PC-9 (cell line): ENCODE measurements at regions not wholly inside any gene's neighbourhood (a gene's known extent, or its start where the extent isn't known, plus 50 kb on each side); places are given as distances from the start of the nearest gene placed in this dataset.
"Not testable (repeated sequence)": the region's sequence is repeated elsewhere in the genome, so short reads cannot be mapped to it uniquely, and the experiment has no call there.

Source experiments
- BruUV-seq: library from RNA; stranded (reverse); fragments of 400-500 nt; replicated peaks from 2 replicates; lab custom pipeline; 2021; lab: Mats Ljungman, UMichigan
- CTCF ChIA-PET: fragments of 300-600 bp; sonication (Branson Sonifier 250); formaldehyde crosslinking; loops from one replicate; lab custom pipeline; 2022; ENCODE audit warnings: antibody characterized with exemption; lab: Charles Lee
- POLR2A ChIA-PET: fragments of 300-600 bp; sonication (Branson Sonifier 250); formaldehyde crosslinking; loops from one replicate; lab custom pipeline; 2022; ENCODE audit warnings: antibody characterized with exemption; ENCODE audit not compliant: unreplicated experiment; lab: Charles Lee
- DNase-seq, 2 experiments: peaks; one replicate each; pipeline versions ENCODE4 v3.0.0 to v3.0.0-alpha.2; 2015 to 2022; ENCODE audit warnings: mixed read lengths in 1 of 2
- H2AFZ ChIP-seq: fragments of 200-600 bp; sonication (generic); 2 replicates; pipeline ENCODE4 v1.8.1; 2017; ENCODE audit warnings: antibody characterized with exemption
- H3F3A ChIP-seq: fragments of 200-600 bp; sonication (generic); 2 replicates; pipeline ENCODE4 v1.8.1; 2017; ENCODE audit warnings: antibody characterized with exemption, mild to moderate bottlenecking, low read depth; ENCODE audit not compliant: insufficient read depth
- H3K27ac ChIP-seq: fragments of 200-600 bp; sonication (generic); 2 replicates; pipeline ENCODE4 v1.6.1; 2016; ENCODE audit warnings: mixed run types
- H3K27me3 ChIP-seq: fragments of 200-600 bp; sonication (generic); 2 replicates; pipeline ENCODE4 v1.6.1; 2016; ENCODE audit warnings: low read depth, mixed run types; ENCODE audit not compliant: insufficient read depth
- H3K36me3 ChIP-seq: fragments of 200-600 bp; sonication (generic); 2 replicates; pipeline ENCODE4 v1.6.1; 2016; ENCODE audit warnings: low read depth, mixed run types
- H3K4me1 ChIP-seq: fragments of 200-600 bp; sonication (generic); replicated peaks from 2 replicates; pipeline ENCODE4 v1.6.1; 2016; ENCODE audit warnings: mixed run types; ENCODE audit not compliant: insufficient read depth
- H3K4me2 ChIP-seq: fragments of 200-600 bp; sonication (generic); 2 replicates; pipeline ENCODE4 v1.6.1; 2017; ENCODE audit warnings: mixed run types
- H3K4me3 ChIP-seq: fragments of 200-600 bp; sonication (generic); 2 replicates; pipeline ENCODE4 v1.6.1; 2016; ENCODE audit warnings: mixed run types
- H3K79me2 ChIP-seq: fragments of 200-600 bp; sonication (generic); 2 replicates; pipeline ENCODE4 v1.6.1; 2017; ENCODE audit warnings: low read depth, mixed run types
- H3K9me2 ChIP-seq: fragments of 200-600 bp; sonication (generic); 2 replicates; pipeline ENCODE4 v1.8.1; 2017; ENCODE audit warnings: mild to moderate bottlenecking; ENCODE audit not compliant: insufficient read depth
- H3K9me3 ChIP-seq: fragments of 200-600 bp; sonication (generic); 2 replicates; pipeline ENCODE4 v1.8.1; 2016; ENCODE audit warnings: low read depth; ENCODE audit not compliant: insufficient read depth
- H4K20me1 ChIP-seq: fragments of 200-600 bp; sonication (generic); 2 replicates; pipeline ENCODE4 v1.8.1; 2017; ENCODE audit not compliant: insufficient read depth
- CTCF ChIP-seq: fragments of 200-600 bp; sonication (generic); conservative IDR thresholded peaks from 2 replicates; pipeline ENCODE4 v1.6.1; 2017; ENCODE audit warnings: mixed run types, antibody characterized with exemption, mild to moderate bottlenecking, moderate library complexity
- EZH2 ChIP-seq: fragments of 200-600 bp; sonication (generic); IDR thresholded peaks from 2 replicates; pipeline ENCODE4 v1.8.0; 2017; ENCODE audit warnings: antibody characterized with exemption, low read depth
- intact Hi-C: fragments of 100-400 bp; cut with micrococcal nuclease; formaldehyde crosslinking; loops from one replicate; pipeline ENCODE4 v1.10.0; 2022; ENCODE audit not compliant: unreplicated experiment

- H3K4me1 ChIP-seq, result no peaks in the 10 kb centered on the region
- no peaks in the 10 kb centered on the region for H3K9me3 ChIP-seq
- ChIA-PET POLR2A (no interaction called here), CTCF (no interaction called here)
- no peaks in the 10 kb centered on the region for H3K79me2 ChIP-seq
- no TSS peak for BruUV-seq
- H3K4me3 ChIP-seq, result no peak overlapping the region
- peak; percentile 47; the same call in 1 of the 2 replicates for TF ChIP-seq CTCF
- TF ChIP-seq EZH2, result no peak
- no peak overlapping the region for H3K27ac ChIP-seq
- DNase-seq, result no peak
- H3F3A ChIP-seq, result no peaks in the 10 kb centered on the region
- intact Hi-C loops, result no loop called here
- H2AFZ ChIP-seq, result no peak overlapping the region
- no peaks in the 10 kb centered on the region for H3K27me3 ChIP-seq
- H3K9me2 ChIP-seq, result no peaks in the 10 kb centered on the region
- no peak overlapping the region for H3K4me2 ChIP-seq
- no peaks in the 10 kb centered on the region for H3K36me3 ChIP-seq
- no peaks in the 10 kb centered on the region for H4K20me1 ChIP-seq
Measured at GRCh38 chr2:88967844-88968243, 276.4 kb downstream of the RPIA start.

- H3K4me2 ChIP-seq, H3F3A ChIP-seq, DNase-seq, H3K27ac ChIP-seq, intact Hi-C loops, H3K27me3 ChIP-seq, POLR2A ChIA-PET, H4K20me1 ChIP-seq, H3K36me3 ChIP-seq, H3K9me2 ChIP-seq, H3K4me3 ChIP-seq, CTCF ChIA-PET, H3K9me3 ChIP-seq, H3K79me2 ChIP-seq, BruUV-seq, H2AFZ ChIP-seq, H3K4me1 ChIP-seq: not testable (repeated sequence)
Measured at GRCh38 chr2:88978011-88978410, 286.5 kb downstream of the RPIA start.

- H3K4me2 ChIP-seq, H3K27ac ChIP-seq, H3K79me2 ChIP-seq, POLR2A ChIA-PET, H4K20me1 ChIP-seq, intact Hi-C loops, H3K9me3 ChIP-seq, H3K36me3 ChIP-seq, BruUV-seq, DNase-seq, H3F3A ChIP-seq, CTCF ChIA-PET, H3K4me3 ChIP-seq, H3K27me3 ChIP-seq, H2AFZ ChIP-seq, H3K9me2 ChIP-seq, H3K4me1 ChIP-seq: not testable (repeated sequence)
Measured at GRCh38 chr2:88978446-88978845, 287.0 kb downstream of the RPIA start.

- H3K4me2 ChIP-seq, H3K27ac ChIP-seq, BruUV-seq, H2AFZ ChIP-seq, H3K36me3 ChIP-seq, H3K27me3 ChIP-seq, H3K79me2 ChIP-seq, CTCF ChIA-PET, H3K4me1 ChIP-seq, H3K4me3 ChIP-seq, intact Hi-C loops, H3K9me2 ChIP-seq, DNase-seq, H3F3A ChIP-seq, H3K9me3 ChIP-seq, POLR2A ChIA-PET, H4K20me1 ChIP-seq: not testable (repeated sequence)
Measured at GRCh38 chr2:88984079-88984478, 292.6 kb downstream of the RPIA start.

GRCh38 chr2:88986721-88987330 is 295.4 kb downstream of the RPIA start:
- H3F3A ChIP-seq, H2AFZ ChIP-seq, H3K4me3 ChIP-seq, H4K20me1 ChIP-seq, H3K27ac ChIP-seq, BruUV-seq, H3K9me2 ChIP-seq, H3K79me2 ChIP-seq, intact Hi-C loops, POLR2A ChIA-PET, DNase-seq, H3K9me3 ChIP-seq, H3K27me3 ChIP-seq, H3K36me3 ChIP-seq, H3K4me2 ChIP-seq, H3K4me1 ChIP-seq, CTCF ChIA-PET: not testable (repeated sequence)

GRCh38 chr2:88988617-88989016 is 297.1 kb downstream of the RPIA start:
- H3K9me3 ChIP-seq, intact Hi-C loops, H3F3A ChIP-seq, BruUV-seq, CTCF ChIA-PET, H3K4me3 ChIP-seq, H3K36me3 ChIP-seq, DNase-seq, H3K9me2 ChIP-seq, H3K27me3 ChIP-seq, POLR2A ChIA-PET, H4K20me1 ChIP-seq, H3K79me2 ChIP-seq, H3K4me1 ChIP-seq, H2AFZ ChIP-seq, H3K27ac ChIP-seq, H3K4me2 ChIP-seq: not testable (repeated sequence)

- H4K20me1 ChIP-seq, H3K79me2 ChIP-seq, H3K36me3 ChIP-seq, DNase-seq, H3K9me2 ChIP-seq, H3K27ac ChIP-seq, intact Hi-C loops, H2AFZ ChIP-seq, H3F3A ChIP-seq, H3K4me1 ChIP-seq, H3K4me2 ChIP-seq, H3K9me3 ChIP-seq, POLR2A ChIA-PET, CTCF ChIA-PET, BruUV-seq, H3K27me3 ChIP-seq, H3K4me3 ChIP-seq: not testable (repeated sequence)
Measured at GRCh38 chr2:88992819-88993218, 301.3 kb downstream of the RPIA start.
